ENCODE measurements at regions not wholly inside any gene's neighbourhood (a gene's known extent, or its start where the extent isn't known, plus 50 kb on each side); places are given as distances from the start of the nearest gene placed in this dataset.

- DNase-seq, result no peak
These were observed 232.2 kb downstream of the NUAK1 start for GRCh38 chr12:105906561-105906960.

GRCh38 chr12:105907982-105908381, 230.8 kb downstream of the NUAK1 start:
- DNase-seq, result no peak

- DNase-seq, result peak; percentile 35
These were observed 228.7 kb downstream of the NUAK1 start for GRCh38 chr12:105910030-105910429.

GRCh38 chr12:105911966-105912365, 226.8 kb downstream of the NUAK1 start:
- DNase-seq, result no peak

GRCh38 chr12:105912882-105913678, 225.7 kb downstream of the NUAK1 start:
- no peak for DNase-seq

GRCh38 chr12:105915997-105916759, 222.6 kb downstream of the NUAK1 start:
- DNase-seq, result no peak

GRCh38 chr12:105916760-105917039, 222.1 kb downstream of the NUAK1 start:
- DNase-seq, result peak; percentile 6

- DNase-seq, result peak; percentile 13
These were observed 218.5 kb downstream of the NUAK1 start for GRCh38 chr12:105920161-105920684.

GRCh38 chr12:105921055-105921454, 217.7 kb downstream of the NUAK1 start:
- DNase-seq, result no peak

GRCh38 chr12:105921872-105922669, 216.7 kb downstream of the NUAK1 start:
- DNase-seq, result no peak

- DNase-seq, result peak; percentile 77
These were observed 216.1 kb downstream of the NUAK1 start for GRCh38 chr12:105922670-105923102.

- DNase-seq, result no peak
These were observed 214.1 kb downstream of the NUAK1 start for GRCh38 chr12:105924526-105925208.

- DNase-seq, result no peak
These were observed 211.2 kb downstream of the NUAK1 start for GRCh38 chr12:105927564-105927963.

- no peak for DNase-seq
These were observed 210.3 kb downstream of the NUAK1 start for GRCh38 chr12:105928436-105928835.

- no peak for DNase-seq
These were observed 209.6 kb downstream of the NUAK1 start for GRCh38 chr12:105929192-105929591.

GRCh38 chr12:105930557-105931503, 207.9 kb downstream of the NUAK1 start:
- no peak for DNase-seq

- DNase-seq, result no peak
These were observed 206.8 kb downstream of the NUAK1 start for GRCh38 chr12:105931762-105932570.

GRCh38 chr12:105933671-105934665, 204.8 kb downstream of the NUAK1 start:
- peak; percentile 98 for DNase-seq

- DNase-seq, result peak; percentile 7
These were observed 203.6 kb downstream of the NUAK1 start for GRCh38 chr12:105935106-105935505.
